PC-9 (cell line): ENCODE measurements at regions not wholly inside any gene's neighbourhood (a gene's known extent, or its start where the extent isn't known, plus 50 kb on each side); places are given as distances from the start of the nearest gene placed in this dataset.

Experiments
- BruUV-seq: library from RNA; stranded (reverse); fragments of 400-500 nt; replicated peaks from 2 replicates; lab custom pipeline; 2021; lab: Mats Ljungman, UMichigan
- CTCF ChIA-PET: fragments of 300-600 bp; sonication (Branson Sonifier 250); formaldehyde crosslinking; loops from one replicate; lab custom pipeline; 2022; ENCODE audit warnings: antibody characterized with exemption; lab: Charles Lee
- POLR2A ChIA-PET: fragments of 300-600 bp; sonication (Branson Sonifier 250); formaldehyde crosslinking; loops from one replicate; lab custom pipeline; 2022; ENCODE audit warnings: antibody characterized with exemption; ENCODE audit not compliant: unreplicated experiment; lab: Charles Lee
- DNase-seq, 2 experiments: peaks; one replicate each; pipeline versions ENCODE4 v3.0.0 to v3.0.0-alpha.2; 2015 to 2022; ENCODE audit warnings: mixed read lengths in 1 of 2
- H2AFZ ChIP-seq: fragments of 200-600 bp; sonication (generic); 2 replicates; pipeline ENCODE4 v1.8.1; 2017; ENCODE audit warnings: antibody characterized with exemption
- H3F3A ChIP-seq: fragments of 200-600 bp; sonication (generic); 2 replicates; pipeline ENCODE4 v1.8.1; 2017; ENCODE audit warnings: antibody characterized with exemption, mild to moderate bottlenecking, low read depth; ENCODE audit not compliant: insufficient read depth
- H3K27ac ChIP-seq: fragments of 200-600 bp; sonication (generic); 2 replicates; pipeline ENCODE4 v1.6.1; 2016; ENCODE audit warnings: mixed run types
- H3K27me3 ChIP-seq: fragments of 200-600 bp; sonication (generic); 2 replicates; pipeline ENCODE4 v1.6.1; 2016; ENCODE audit warnings: low read depth, mixed run types; ENCODE audit not compliant: insufficient read depth
- H3K36me3 ChIP-seq: fragments of 200-600 bp; sonication (generic); 2 replicates; pipeline ENCODE4 v1.6.1; 2016; ENCODE audit warnings: low read depth, mixed run types
- H3K4me1 ChIP-seq: fragments of 200-600 bp; sonication (generic); replicated peaks from 2 replicates; pipeline ENCODE4 v1.6.1; 2016; ENCODE audit warnings: mixed run types; ENCODE audit not compliant: insufficient read depth
- H3K4me2 ChIP-seq: fragments of 200-600 bp; sonication (generic); 2 replicates; pipeline ENCODE4 v1.6.1; 2017; ENCODE audit warnings: mixed run types
- H3K4me3 ChIP-seq: fragments of 200-600 bp; sonication (generic); 2 replicates; pipeline ENCODE4 v1.6.1; 2016; ENCODE audit warnings: mixed run types
- H3K79me2 ChIP-seq: fragments of 200-600 bp; sonication (generic); 2 replicates; pipeline ENCODE4 v1.6.1; 2017; ENCODE audit warnings: low read depth, mixed run types
- H3K9me2 ChIP-seq: fragments of 200-600 bp; sonication (generic); 2 replicates; pipeline ENCODE4 v1.8.1; 2017; ENCODE audit warnings: mild to moderate bottlenecking; ENCODE audit not compliant: insufficient read depth
- H3K9me3 ChIP-seq: fragments of 200-600 bp; sonication (generic); 2 replicates; pipeline ENCODE4 v1.8.1; 2016; ENCODE audit warnings: low read depth; ENCODE audit not compliant: insufficient read depth
- H4K20me1 ChIP-seq: fragments of 200-600 bp; sonication (generic); 2 replicates; pipeline ENCODE4 v1.8.1; 2017; ENCODE audit not compliant: insufficient read depth
- CTCF ChIP-seq: fragments of 200-600 bp; sonication (generic); conservative IDR thresholded peaks from 2 replicates; pipeline ENCODE4 v1.6.1; 2017; ENCODE audit warnings: mixed run types, antibody characterized with exemption, mild to moderate bottlenecking, moderate library complexity
- EZH2 ChIP-seq: fragments of 200-600 bp; sonication (generic); IDR thresholded peaks from 2 replicates; pipeline ENCODE4 v1.8.0; 2017; ENCODE audit warnings: antibody characterized with exemption, low read depth
- intact Hi-C: fragments of 100-400 bp; cut with micrococcal nuclease; formaldehyde crosslinking; loops from one replicate; pipeline ENCODE4 v1.10.0; 2022; ENCODE audit not compliant: unreplicated experiment

- Histone ChIP-seq H3K9me3 (peaks cover 4% of the 10 kb centered on the region; the same call in 1 of the 2 replicates), H4K20me1 (no peaks in the 10 kb centered on the region), H2AFZ (no peak overlapping the region), H3K27me3 (no peaks in the 10 kb centered on the region), H3K4me2 (no peak overlapping the region), H3K9me2 (no peaks in the 10 kb centered on the region), H3K4me1 (no peaks in the 10 kb centered on the region), H3F3A (no peaks in the 10 kb centered on the region), H3K27ac (no peak overlapping the region), H3K36me3 (no peaks in the 10 kb centered on the region), H3K4me3 (no peak overlapping the region), H3K79me2 (no peaks in the 10 kb centered on the region)
- POLR2A ChIA-PET = no interaction called here
- BruUV-seq = no TSS peak
- intact Hi-C loops = no loop called here
- TF ChIP-seq EZH2 (no peak), CTCF (no peak)
- DNase-seq = no peak
- CTCF ChIA-PET = no interaction called here
These were observed 264.6 kb upstream of the PROX1 start for GRCh38 chr1:213723187-213723586.

GRCh38 chr1:213724640-213725536 is 262.9 kb upstream of the PROX1 start:
- H3K27me3 ChIP-seq = no peaks in the 10 kb centered on the region
- H3K79me2 ChIP-seq = no peaks in the 10 kb centered on the region
- H3K9me2 ChIP-seq = no peaks in the 10 kb centered on the region
- no peak overlapping the region for H3K4me3 ChIP-seq
- H2AFZ ChIP-seq = no peak overlapping the region
- H3K27ac ChIP-seq = no peak overlapping the region
- intact Hi-C loops = no loop called here
- H3K9me3 ChIP-seq = peaks cover 4% of the 10 kb centered on the region
- no peak for DNase-seq
- no TSS peak for BruUV-seq
- ChIA-PET POLR2A (no interaction called here), CTCF (no interaction called here)
- H3F3A ChIP-seq = no peaks in the 10 kb centered on the region
- TF ChIP-seq CTCF (no peak), EZH2 (no peak)
- no peak overlapping the region for H3K4me2 ChIP-seq
- H3K36me3 ChIP-seq = no peaks in the 10 kb centered on the region
- H3K4me1 ChIP-seq = no peaks in the 10 kb centered on the region
- no peaks in the 10 kb centered on the region for H4K20me1 ChIP-seq

GRCh38 chr1:213727853-213728592 is 259.8 kb upstream of the PROX1 start:
- Histone ChIP-seq H3F3A (no peaks in the 10 kb centered on the region), H3K4me1 (no peaks in the 10 kb centered on the region), H3K9me3 (no peaks in the 10 kb centered on the region; the same call in 1 of the 2 replicates), H3K36me3 (no peaks in the 10 kb centered on the region), H3K9me2 (0 out of 2 replicates have a peak, but pooled peaks cover 4% of the 10 kb centered on the region), H3K27me3 (no peaks in the 10 kb centered on the region), H2AFZ (no peak overlapping the region), H3K27ac (no peak overlapping the region), H4K20me1 (no peaks in the 10 kb centered on the region), H3K4me2 (no peak overlapping the region), H3K79me2 (no peaks in the 10 kb centered on the region), H3K4me3 (no peak overlapping the region)
- TF ChIP-seq CTCF = no peak
- no peak for TF ChIP-seq EZH2
- intact Hi-C loops = no loop called here
- POLR2A ChIA-PET = no interaction called here
- CTCF ChIA-PET = no interaction called here
- no peak for DNase-seq
- BruUV-seq = no TSS peak
